ENCODE measurements at regions not wholly inside any gene's neighbourhood (a gene's known extent, or its start where the extent isn't known, plus 50 kb on each side); places are given as distances from the start of the nearest gene placed in this dataset.

GRCh38 chr7:17687361-17687760, 252.9 kb downstream of the SNX13 start:
- no peaks in the 10 kb centered on the region for H3K36me3 ChIP-seq (replicated peaks; ENCODE audit: low read depth, low read length)
- TF ChIP-seq EZH2phosphoT487 (IDR thresholded peaks at IDR 0.05; ENCODE audit: low read depth) (no peak), CTCF (IDR thresholded peaks at IDR 0.05; ENCODE audit: low read depth, low read length) (no peak)
- H3K27me3 ChIP-seq (ENCODE audit: low read depth, low read length) = no peaks in the 10 kb centered on the region
- no peak overlapping the region for H3K4me3 ChIP-seq (ENCODE audit: low read length)
- no peaks in the 10 kb centered on the region for H3K4me1 ChIP-seq (ENCODE audit: low read length)
- no peak overlapping the region for H3K4me2 ChIP-seq (ENCODE audit: low read length)
- no peak overlapping the region for H2AFZ ChIP-seq (ENCODE audit: low read depth, low read length)
- H3K9ac ChIP-seq (ENCODE audit: low read length) = no peak overlapping the region
- no peak overlapping the region for H3K27ac ChIP-seq (ENCODE audit: low read length)
- no peaks in the 10 kb centered on the region for H3K9me3 ChIP-seq (ENCODE audit: insufficient read depth, low read length)
- H4K20me1 ChIP-seq (ENCODE audit: insufficient read depth, low read length) = no peaks in the 10 kb centered on the region
- H3K79me2 ChIP-seq (ENCODE audit: low read length) = no peaks in the 10 kb centered on the region

- Histone ChIP-seq H3K4me1 (ENCODE audit: low read length) (no peaks in the 10 kb centered on the region), H3K9me3 (ENCODE audit: insufficient read depth, low read length) (no peaks in the 10 kb centered on the region), H3K27me3 (ENCODE audit: low read depth, low read length) (no peaks in the 10 kb centered on the region), H3K9ac (ENCODE audit: low read length) (no peak overlapping the region), H3K36me3 (replicated peaks; ENCODE audit: low read depth, low read length) (no peaks in the 10 kb centered on the region), H3K27ac (ENCODE audit: low read length) (no peak overlapping the region), H2AFZ (ENCODE audit: low read depth, low read length) (no peak overlapping the region), H4K20me1 (ENCODE audit: insufficient read depth, low read length) (no peaks in the 10 kb centered on the region), H3K4me3 (ENCODE audit: low read length) (no peak overlapping the region), H3K4me2 (ENCODE audit: low read length) (no peak overlapping the region), H3K79me2 (ENCODE audit: low read length) (no peaks in the 10 kb centered on the region)
- TF ChIP-seq EZH2phosphoT487 (IDR thresholded peaks at IDR 0.05; ENCODE audit: low read depth) = no peak
- TF ChIP-seq CTCF (IDR thresholded peaks at IDR 0.05; ENCODE audit: low read depth, low read length) = no peak
Measured at GRCh38 chr7:17689361-17689902, 250.9 kb downstream of the SNX13 start.

GRCh38 chr7:17690030-17690429, 250.3 kb downstream of the SNX13 start:
- Histone ChIP-seq H3K79me2 (ENCODE audit: low read length) (no peaks in the 10 kb centered on the region), H3K4me1 (ENCODE audit: low read length) (no peaks in the 10 kb centered on the region), H2AFZ (ENCODE audit: low read depth, low read length) (no peak overlapping the region), H3K4me2 (ENCODE audit: low read length) (no peak overlapping the region), H3K36me3 (replicated peaks; ENCODE audit: low read depth, low read length) (no peaks in the 10 kb centered on the region), H3K27ac (ENCODE audit: low read length) (no peak overlapping the region), H3K9me3 (ENCODE audit: insufficient read depth, low read length) (no peaks in the 10 kb centered on the region), H3K9ac (ENCODE audit: low read length) (no peak overlapping the region), H4K20me1 (ENCODE audit: insufficient read depth, low read length) (no peaks in the 10 kb centered on the region), H3K27me3 (ENCODE audit: low read depth, low read length) (no peaks in the 10 kb centered on the region), H3K4me3 (ENCODE audit: low read length) (no peak overlapping the region)
- TF ChIP-seq EZH2phosphoT487 (IDR thresholded peaks at IDR 0.05; ENCODE audit: low read depth) (no peak), CTCF (IDR thresholded peaks at IDR 0.05; ENCODE audit: low read depth, low read length) (no peak)

GRCh38 chr7:17696422-17696821, 243.9 kb downstream of the SNX13 start:
- H2AFZ ChIP-seq (ENCODE audit: low read depth, low read length) = no peak overlapping the region
- TF ChIP-seq CTCF (IDR thresholded peaks at IDR 0.05; ENCODE audit: low read depth, low read length) = no peak
- TF ChIP-seq EZH2phosphoT487 (IDR thresholded peaks at IDR 0.05; ENCODE audit: low read depth) = no peak

More at GRCh38 chr7:17696422-17696821, 243.9 kb downstream of the SNX13 start:
- H3K4me2 ChIP-seq (ENCODE audit: low read length) = no peak overlapping the region
- H3K9ac ChIP-seq (ENCODE audit: low read length) = no peak overlapping the region
- H3K9me3 ChIP-seq (ENCODE audit: insufficient read depth, low read length) = peaks cover 7% of the 10 kb centered on the region; the same call in 1 of the 2 replicates
- H3K27ac ChIP-seq (ENCODE audit: low read length) = no peak overlapping the region
- no peaks in the 10 kb centered on the region for H3K79me2 ChIP-seq (ENCODE audit: low read length)
- H3K27me3 ChIP-seq (ENCODE audit: low read depth, low read length) = no peaks in the 10 kb centered on the region
- H3K4me1 ChIP-seq (ENCODE audit: low read length) = no peaks in the 10 kb centered on the region
- H3K36me3 ChIP-seq (replicated peaks; ENCODE audit: low read depth, low read length) = peaks cover 3% of the 10 kb centered on the region
- no peak overlapping the region for H3K4me3 ChIP-seq (ENCODE audit: low read length)
- H4K20me1 ChIP-seq (ENCODE audit: insufficient read depth, low read length) = no peaks in the 10 kb centered on the region
